SK-N-SH (cell line): ENCODE measurements at regions not wholly inside any gene's neighbourhood (a gene's known extent, or its start where the extent isn't known, plus 50 kb on each side); places are given as distances from the start of the nearest gene placed in this dataset.

Source experiments
- CTCF ChIA-PET: fragments of 300-600, 350-600 bp; formaldehyde crosslinking; extraction: SDS; loops from one replicate; lab custom pipeline; 2021; lab: Yijun Ruan, JAX
- POLR2A ChIA-PET: fragments of 350-600 bp; sonication (Branson Sonifier 250); formaldehyde crosslinking; extraction: SDS; loops from one replicate; lab custom pipeline; 2020; ENCODE audit warnings: antibody characterized with exemption, inconsistent platforms; lab: Yijun Ruan, JAX
- DNase-seq: peaks from one replicate; pipeline ENCODE4 v3.0.0; 2012
- H2AFZ ChIP-seq: fragments of 200-600 bp; sonication (generic); 2 replicates; pipeline ENCODE4 v1.8.1; 2016; ENCODE audit warnings: antibody characterized with exemption, mild to moderate bottlenecking, low read depth
- H3F3A ChIP-seq: fragments of 200-600 bp; sonication (generic); replicated peaks from 2 replicates; pipeline ENCODE3; 2016; ENCODE audit warnings: antibody characterized with exemption, mild to moderate bottlenecking; ENCODE audit not compliant: insufficient read depth
- H3K27ac ChIP-seq, 2 experiments: fragments of 200-500 bp in 1 of 2; fragments of 200-600 bp in 1 of 2; sonication (Bioruptor generic) in 1 of 2; sonication (generic), shearing (Covaris generic) in 1 of 2; 2 replicates each; pipeline versions ENCODE4 v1.5.1 to v1.6.1; 2014 to 2016; ENCODE audit warnings: low read depth in 2 of 2, inconsistent platforms in 1 of 2, low read length in 1 of 2, mild to moderate bottlenecking in 1 of 2, mixed read lengths in 1 of 2
- H3K27me3 ChIP-seq: fragments of 200-600 bp; sonication (generic), shearing (Covaris generic); 2 replicates; pipeline ENCODE4 v1.6.1; 2016; ENCODE audit warnings: mixed run types; ENCODE audit not compliant: insufficient read depth
- H3K36me3 ChIP-seq, 2 experiments: fragments of 200-500 bp in 1 of 2; fragments of 200-600 bp in 1 of 2; sonication (Bioruptor generic) in 1 of 2; sonication (generic) in 1 of 2; replicated peaks in 1 of 2; 2 replicates each; pipeline versions ENCODE3 to v1.5.1; 2014 to 2016; ENCODE audit warnings: low read length in 1 of 2, mild to moderate bottlenecking in 1 of 2; ENCODE audit not compliant: insufficient read depth in 2 of 2, control insufficient read depth in 1 of 2
- H3K4me1 ChIP-seq, 2 experiments: fragments of 200-500 bp in 1 of 2; fragments of 200-600 bp in 1 of 2; sonication (Bioruptor generic) in 1 of 2; sonication (generic), shearing (Covaris generic) in 1 of 2; 2 replicates each; pipeline versions ENCODE4 v1.5.1 to v1.6.1; 2014 to 2016; ENCODE audit warnings: low read depth in 1 of 2, low read length in 1 of 2, mixed run types in 1 of 2; ENCODE audit not compliant: insufficient read depth in 2 of 2, control insufficient read depth in 1 of 2
- H3K4me2 ChIP-seq: fragments of 200-600 bp; sonication (generic), shearing (Covaris generic); 2 replicates; pipeline ENCODE4 v1.6.1; 2017; ENCODE audit warnings: mixed run types
- H3K4me3 ChIP-seq, 2 experiments: fragments of 200-500 bp in 1 of 2; fragments of 200-600 bp in 1 of 2; sonication (Bioruptor generic) in 1 of 2; sonication (generic), shearing (Covaris generic) in 1 of 2; 2 replicates each; pipeline versions ENCODE4 v1.5.1 to v1.8.1; 2014 to 2016; ENCODE audit warnings: low read depth in 2 of 2, inconsistent platforms in 1 of 2, low read length in 1 of 2, mild to moderate bottlenecking in 1 of 2, mixed read lengths in 1 of 2, moderate library complexity in 1 of 2
- H3K79me2 ChIP-seq: fragments of 200-600 bp; sonication (generic); 2 replicates; pipeline ENCODE4 v1.8.1; 2017; ENCODE audit warnings: mild to moderate bottlenecking; ENCODE audit not compliant: insufficient read depth
- H3K9ac ChIP-seq: fragments of 200-600 bp; sonication (generic); 2 replicates; pipeline ENCODE4 v1.6.1; 2017; ENCODE audit warnings: mixed run types
- H3K9me2 ChIP-seq: fragments of 200-600 bp; sonication (generic); 2 replicates; pipeline ENCODE4 v1.6.1; 2017; ENCODE audit warnings: mixed run types
- H3K9me3 ChIP-seq: fragments of 200-600 bp; sonication (generic); 2 replicates; pipeline ENCODE4 v1.6.1; 2017; ENCODE audit warnings: mixed run types, mild to moderate bottlenecking, moderate library complexity
- H4K20me1 ChIP-seq: fragments of 200-600 bp; sonication (generic); 2 replicates; pipeline ENCODE4 v1.6.1; 2017; ENCODE audit warnings: mild to moderate bottlenecking, mixed run types; ENCODE audit not compliant: insufficient read depth
- CHD2 ChIP-seq: fragments of 150-350 bp; IDR thresholded peaks from 2 replicates; pipeline ENCODE4 v1.6.1; 2018; ENCODE audit warnings: low read length; ENCODE audit not compliant: partially characterized antibody
- FOSL2 ChIP-seq: IDR thresholded peaks from 2 replicates; pipeline ENCODE4 v1.4.0; 2012; ENCODE audit warnings: low read depth, mild to moderate bottlenecking, moderate library complexity, borderline replicate concordance
- MAX ChIP-seq: IDR thresholded peaks from 2 replicates; pipeline ENCODE4 v1.4.0; 2012; ENCODE audit warnings: low read depth
- ZBTB33 ChIP-seq: IDR thresholded peaks from 2 replicates; pipeline ENCODE4 v1.4.0; 2012; ENCODE audit warnings: low read depth, borderline replicate concordance
- WGBS: methylation state at CpG from one replicate; pipeline ENCODE4 v1.1.6; 2017; ENCODE audit warnings: low lambda C conversion rate; 5-methylcytosine and 5-hydroxymethylcytosine counted together
- TF ChIP-seq, protein P1 (sequence below): IDR thresholded peaks from 2 replicates; pipeline ENCODE4 v1.6.1; 2012; ENCODE audit warnings: mild to moderate bottlenecking, low read depth, low read length, moderate library complexity
- TF ChIP-seq, protein P2 (sequence below): IDR thresholded peaks from 2 replicates; pipeline ENCODE4 v1.4.0; 2012; ENCODE audit warnings: low read depth, borderline replicate concordance

DNA sequence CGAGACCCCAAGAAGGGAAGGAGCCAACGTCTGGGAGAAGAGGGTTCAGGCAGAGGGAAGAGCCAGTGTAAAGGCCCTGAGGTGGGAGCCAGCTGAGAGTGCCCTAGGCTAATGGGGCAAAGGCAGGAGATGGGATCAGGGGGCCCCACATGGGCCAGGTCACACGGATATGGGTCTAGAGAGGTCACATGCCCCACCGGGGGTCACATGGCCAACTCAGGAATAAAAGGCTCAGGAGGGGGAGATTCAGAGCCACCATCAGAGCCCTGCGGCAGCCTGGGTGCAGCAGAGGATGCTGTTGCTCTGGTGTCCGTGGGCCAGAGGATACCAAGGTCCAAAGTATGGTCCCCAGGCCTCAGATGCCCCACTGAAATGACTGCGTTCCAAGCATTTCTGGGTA is 55.3 kb upstream of the SLC6A6 start (continued):
- TF ChIP-seq, protein P1, sequence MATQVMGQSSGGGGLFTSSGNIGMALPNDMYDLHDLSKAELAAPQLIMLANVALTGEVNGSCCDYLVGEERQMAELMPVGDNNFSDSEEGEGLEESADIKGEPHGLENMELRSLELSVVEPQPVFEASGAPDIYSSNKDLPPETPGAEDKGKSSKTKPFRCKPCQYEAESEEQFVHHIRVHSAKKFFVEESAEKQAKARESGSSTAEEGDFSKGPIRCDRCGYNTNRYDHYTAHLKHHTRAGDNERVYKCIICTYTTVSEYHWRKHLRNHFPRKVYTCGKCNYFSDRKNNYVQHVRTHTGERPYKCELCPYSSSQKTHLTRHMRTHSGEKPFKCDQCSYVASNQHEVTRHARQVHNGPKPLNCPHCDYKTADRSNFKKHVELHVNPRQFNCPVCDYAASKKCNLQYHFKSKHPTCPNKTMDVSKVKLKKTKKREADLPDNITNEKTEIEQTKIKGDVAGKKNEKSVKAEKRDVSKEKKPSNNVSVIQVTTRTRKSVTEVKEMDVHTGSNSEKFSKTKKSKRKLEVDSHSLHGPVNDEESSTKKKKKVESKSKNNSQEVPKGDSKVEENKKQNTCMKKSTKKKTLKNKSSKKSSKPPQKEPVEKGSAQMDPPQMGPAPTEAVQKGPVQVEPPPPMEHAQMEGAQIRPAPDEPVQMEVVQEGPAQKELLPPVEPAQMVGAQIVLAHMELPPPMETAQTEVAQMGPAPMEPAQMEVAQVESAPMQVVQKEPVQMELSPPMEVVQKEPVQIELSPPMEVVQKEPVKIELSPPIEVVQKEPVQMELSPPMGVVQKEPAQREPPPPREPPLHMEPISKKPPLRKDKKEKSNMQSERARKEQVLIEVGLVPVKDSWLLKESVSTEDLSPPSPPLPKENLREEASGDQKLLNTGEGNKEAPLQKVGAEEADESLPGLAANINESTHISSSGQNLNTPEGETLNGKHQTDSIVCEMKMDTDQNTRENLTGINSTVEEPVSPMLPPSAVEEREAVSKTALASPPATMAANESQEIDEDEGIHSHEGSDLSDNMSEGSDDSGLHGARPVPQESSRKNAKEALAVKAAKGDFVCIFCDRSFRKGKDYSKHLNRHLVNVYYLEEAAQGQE, result no peak
- TF ChIP-seq ZBTB33, result no peak
- no peak for TF ChIP-seq MAX

DNA sequence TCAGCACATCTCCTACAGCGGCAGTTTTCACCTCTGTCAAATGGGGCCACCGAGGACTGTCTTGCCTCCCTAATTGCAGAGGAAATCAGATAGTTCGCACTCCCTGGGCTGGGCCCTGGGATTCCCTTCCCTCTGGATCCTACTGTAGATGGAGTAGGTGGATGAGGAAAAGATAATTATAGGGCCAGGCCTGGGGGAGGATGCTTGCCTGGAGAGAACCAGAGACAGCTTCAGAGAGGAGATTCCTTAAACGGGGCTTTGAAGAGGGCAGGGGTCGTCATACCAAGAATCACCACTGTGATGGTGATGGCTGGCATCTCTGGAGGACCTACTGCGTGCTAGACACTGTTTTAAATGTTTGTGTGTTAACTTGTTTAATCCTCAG is 50.8 kb upstream of the SLC6A6 start:
- DNase-seq, result no peak
- TF ChIP-seq, protein P2, sequence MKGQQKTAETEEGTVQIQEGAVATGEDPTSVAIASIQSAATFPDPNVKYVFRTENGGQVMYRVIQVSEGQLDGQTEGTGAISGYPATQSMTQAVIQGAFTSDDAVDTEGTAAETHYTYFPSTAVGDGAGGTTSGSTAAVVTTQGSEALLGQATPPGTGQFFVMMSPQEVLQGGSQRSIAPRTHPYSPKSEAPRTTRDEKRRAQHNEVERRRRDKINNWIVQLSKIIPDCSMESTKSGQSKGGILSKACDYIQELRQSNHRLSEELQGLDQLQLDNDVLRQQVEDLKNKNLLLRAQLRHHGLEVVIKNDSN, result no peak
- TF ChIP-seq MAX (no peak), FOSL2 (no peak), CHD2 (no peak)
- H3K9ac ChIP-seq, result no peak overlapping the region
- H3K36me3 ChIP-seq, result no peaks in the 10 kb centered on the region
- H3K27ac ChIP-seq, result no peak overlapping the region
- no peaks in the 10 kb centered on the region for H3K9me3 ChIP-seq
- no peaks in the 10 kb centered on the region for H4K20me1 ChIP-seq
- H3K4me2 ChIP-seq, result no peak overlapping the region
- peaks cover 13% of the 10 kb centered on the region; the same call in 1 of the 2 replicates for H3K27me3 ChIP-seq
- H3K4me1 ChIP-seq, result no peaks in the 10 kb centered on the region; a peak in 1 of 4 replicates
- no peak overlapping the region for H2AFZ ChIP-seq
- ChIA-PET POLR2A (no interaction called here), CTCF (interaction anchor here (1.5 to 2.2 kb wide), 3 partner anchors 19 to 116 kb away, joined by 3 to 8 read pairs (median 4); no protein-coding TSS in a partner anchor)
- no peak overlapping the region for H3K4me3 ChIP-seq
- H3K9me2 ChIP-seq, result no peaks in the 10 kb centered on the region
- H3K79me2 ChIP-seq, result no peaks in the 10 kb centered on the region
- no peaks in the 10 kb centered on the region for H3F3A ChIP-seq
- WGBS, result 53% methylated on average over 4 of the region's 6 CpGs
